GM21825 (cell line): ENCODE measurements at regions not wholly inside any gene's neighbourhood (a gene's known extent, or its start where the extent isn't known, plus 50 kb on each side); places are given as distances from the start of the nearest gene placed in this dataset.

ENCODE experiments used
- ATAC-seq: cut with Tn5 transposase; IDR thresholded peaks from one replicate; pipeline ENCODE4 v1.9.1; 2021; ENCODE audit warnings: mild to moderate bottlenecking, moderate library complexity; ENCODE audit not compliant: unreplicated experiment

GRCh38 chr7:12741951-12742575 is 54.6 kb downstream of the ARL4A start:
- no peak for ATAC-seq

GRCh38 chr7:12746211-12746610 is 58.8 kb downstream of the ARL4A start:
- ATAC-seq, result no peak

GRCh38 chr7:12747687-12748306 is 60.4 kb downstream of the ARL4A start:
- no peak for ATAC-seq

- ATAC-seq, result no peak
These were observed 61.6 kb downstream of the ARL4A start for GRCh38 chr7:12749069-12749468.

GRCh38 chr7:12749746-12750145 is 62.3 kb downstream of the ARL4A start:
- no peak for ATAC-seq

GRCh38 chr7:12751764-12752163 is 64.3 kb downstream of the ARL4A start:
- no peak for ATAC-seq

- ATAC-seq, result no peak
These were observed 66.7 kb downstream of the ARL4A start for GRCh38 chr7:12754179-12754578.

GRCh38 chr7:12756821-12757220 is 69.4 kb downstream of the ARL4A start:
- no peak for ATAC-seq

- no peak for ATAC-seq
These were observed 70.0 kb downstream of the ARL4A start for GRCh38 chr7:12757443-12757842.

- no peak for ATAC-seq
These were observed 71.7 kb downstream of the ARL4A start for GRCh38 chr7:12759151-12759550.

GRCh38 chr7:12761111-12761510 is 73.7 kb downstream of the ARL4A start:
- no peak for ATAC-seq

- no peak for ATAC-seq
These were observed 74.3 kb downstream of the ARL4A start for GRCh38 chr7:12761691-12762090.

GRCh38 chr7:12764458-12764891 is 77.0 kb downstream of the ARL4A start:
- no peak for ATAC-seq

GRCh38 chr7:12765431-12766100 is 78.1 kb downstream of the ARL4A start:
- no peak for ATAC-seq

- ATAC-seq, result no peak
These were observed 79.0 kb downstream of the ARL4A start for GRCh38 chr7:12766416-12766815.

- no peak for ATAC-seq
These were observed 81.5 kb downstream of the ARL4A start for GRCh38 chr7:12768948-12769347.

GRCh38 chr7:12769444-12769843 is 82.0 kb downstream of the ARL4A start:
- ATAC-seq, result no peak

- ATAC-seq, result no peak
These were observed 83.0 kb downstream of the ARL4A start for GRCh38 chr7:12770227-12770975.

GRCh38 chr7:12771378-12771877 is 84.0 kb downstream of the ARL4A start:
- ATAC-seq, result no peak

- no peak for ATAC-seq
These were observed 85.3 kb downstream of the ARL4A start for GRCh38 chr7:12772768-12773167.

GRCh38 chr7:12777257-12777656 is 89.8 kb downstream of the ARL4A start:
- ATAC-seq, result no peak
